Suprapubic skin (tissue), 4 donors: ENCODE measurements at regions not wholly inside any gene's neighbourhood (a gene's known extent, or its start where the extent isn't known, plus 50 kb on each side); places are given as distances from the start of the nearest gene placed in this dataset.

Experiments used
- DNase-seq, 2 donors: peaks; one replicate each; pipeline ENCODE4 v3.0.0-alpha.2; 2019; ENCODE audit warnings: low spot score in 2 of 2
- H3K27ac ChIP-seq: fragments of 200-600 bp; sonication (generic); one replicate; pipeline ENCODE4 v1.5.1; 2019
- H3K27me3 ChIP-seq: fragments of 200-600 bp; sonication (generic); one replicate; pipeline ENCODE4 v1.5.1; 2019
- H3K36me3 ChIP-seq: fragments of 200-600 bp; sonication (generic); one replicate; pipeline ENCODE4 v1.5.1; 2019
- H3K4me1 ChIP-seq: fragments of 200-600 bp; sonication (generic); one replicate; pipeline ENCODE4 v1.5.1; 2019
- H3K4me3 ChIP-seq: fragments of 200-600 bp; sonication (generic); one replicate; pipeline ENCODE4 v1.5.1; 2019; ENCODE audit warnings: mild to moderate bottlenecking
- H3K9me3 ChIP-seq: fragments of 200-600 bp; sonication (generic); one replicate; pipeline ENCODE4 v1.5.1; 2019
- CTCF ChIP-seq, 2 donors: fragments of 200-600 bp in 1 of 2; fragments of 450-650 bp in 1 of 2; sonication (generic) in 1 of 2; IDR thresholded peaks; one replicate each; pipeline ENCODE4 v1.5.1; 2016 to 2019; ENCODE audit warnings: antibody characterized with exemption in 2 of 2, mild to moderate bottlenecking in 1 of 2, moderate library complexity in 1 of 2
- EP300 ChIP-seq: sonication (generic); formaldehyde crosslinking; IDR thresholded peaks from one replicate; pipeline ENCODE4 v1.6.1; 2017; ENCODE audit warnings: antibody characterized with exemption
- POLR2A ChIP-seq, 2 donors: fragments of 450-650 bp; IDR thresholded peaks; one replicate each; pipeline ENCODE4 v1.6.1; 2017; ENCODE audit warnings: antibody characterized with exemption in 2 of 2, mild to moderate bottlenecking in 2 of 2, moderate library complexity in 2 of 2
- POLR2AphosphoS5 ChIP-seq, 3 donors: sonication (generic); formaldehyde crosslinking; IDR thresholded peaks; one replicate each; pipeline ENCODE4 v1.6.1; 2017; ENCODE audit warnings: antibody characterized with exemption in 3 of 3
- WGBS: methylation state at CpG from one replicate; pipeline ENCODE4 v1.1.5; 2018; 5-methylcytosine and 5-hydroxymethylcytosine counted together

GRCh38 chr1:170367615-170368014 lies 164.4 kb upstream of the GORAB start:
- Histone ChIP-seq H3K4me3 (no peak overlapping the region), H3K36me3 (no peaks in the 10 kb centered on the region), H3K27ac (no peak overlapping the region), H3K4me1 (no peaks in the 10 kb centered on the region), H3K27me3 (no peaks in the 10 kb centered on the region), H3K9me3 (no peaks in the 10 kb centered on the region)
- TF ChIP-seq CTCF (IDR thresholded peaks at IDR 0.05) = no peak
- TF ChIP-seq POLR2A (IDR thresholded peaks at IDR 0.05) = no peak
- no peak for TF ChIP-seq EP300
- TF ChIP-seq POLR2AphosphoS5 (IDR thresholded peaks at IDR 0.05) = no peak
- no peak for DNase-seq
- 100% methylated on average over 1 of the region's 3 CpGs for WGBS

- no peak for DNase-seq
- WGBS = 78% methylated on average over 7 of the region's 7 CpGs
- no peaks in the 10 kb centered on the region for H3K27me3 ChIP-seq
Measured at GRCh38 chr1:170369000-170369399, 163.0 kb upstream of the GORAB start.

GRCh38 chr1:170369417-170369816 lies 162.5 kb upstream of the GORAB start:
- Histone ChIP-seq H3K4me1 (no peaks in the 10 kb centered on the region), H3K4me3 (no peak overlapping the region), H3K9me3 (no peaks in the 10 kb centered on the region), H3K27me3 (no peaks in the 10 kb centered on the region), H3K36me3 (no peaks in the 10 kb centered on the region), H3K27ac (no peak overlapping the region)
- WGBS = 77% methylated on average over 4 of the region's 4 CpGs
- no peak for DNase-seq
- TF ChIP-seq EP300 (no peak), CTCF (IDR thresholded peaks at IDR 0.05) (no peak), POLR2AphosphoS5 (IDR thresholded peaks at IDR 0.05) (no peak), POLR2A (IDR thresholded peaks at IDR 0.05) (no peak)

More at GRCh38 chr1:170369000-170369399, 163.0 kb upstream of the GORAB start:
- H3K4me3 ChIP-seq = no peak overlapping the region
- H3K4me1 ChIP-seq = no peaks in the 10 kb centered on the region
- H3K27ac ChIP-seq = no peak overlapping the region
- TF ChIP-seq POLR2AphosphoS5 (IDR thresholded peaks at IDR 0.05) = no peak
- no peak for TF ChIP-seq POLR2A (IDR thresholded peaks at IDR 0.05)
- H3K36me3 ChIP-seq = no peaks in the 10 kb centered on the region
- H3K9me3 ChIP-seq = no peaks in the 10 kb centered on the region

- Histone ChIP-seq H3K4me3 (no peak overlapping the region), H3K27ac (no peak overlapping the region), H3K36me3 (no peaks in the 10 kb centered on the region), H3K27me3 (no peaks in the 10 kb centered on the region), H3K9me3 (no peaks in the 10 kb centered on the region), H3K4me1 (no peaks in the 10 kb centered on the region)
- TF ChIP-seq CTCF (IDR thresholded peaks at IDR 0.05) (no peak), POLR2AphosphoS5 (IDR thresholded peaks at IDR 0.05) (no peak), POLR2A (IDR thresholded peaks at IDR 0.05) (no peak), EP300 (no peak)
- no peak for DNase-seq
- 84% methylated on average over 9 of the region's 9 CpGs for WGBS
Measured at GRCh38 chr1:170370087-170370486, 161.9 kb upstream of the GORAB start.

- no peak overlapping the region for H3K27ac ChIP-seq
- H3K9me3 ChIP-seq = no peaks in the 10 kb centered on the region
- DNase-seq = no peak
- 87% methylated on average over 3 of the region's 3 CpGs for WGBS
- no peaks in the 10 kb centered on the region for H3K36me3 ChIP-seq
- no peaks in the 10 kb centered on the region for H3K27me3 ChIP-seq
- H3K4me1 ChIP-seq = peaks cover 7% of the 10 kb centered on the region
- H3K4me3 ChIP-seq = no peak overlapping the region
- TF ChIP-seq CTCF (IDR thresholded peaks at IDR 0.05) = no peak
Measured at GRCh38 chr1:170375082-170375723, 156.8 kb upstream of the GORAB start.
